ENCODE measurements at regions not wholly inside any gene's neighbourhood (a gene's known extent, or its start where the extent isn't known, plus 50 kb on each side); places are given as distances from the start of the nearest gene placed in this dataset.
"Not testable (repeated sequence)": the region's sequence is repeated elsewhere in the genome, so short reads cannot be mapped to it uniquely, and the experiment has no call there.

DNA sequence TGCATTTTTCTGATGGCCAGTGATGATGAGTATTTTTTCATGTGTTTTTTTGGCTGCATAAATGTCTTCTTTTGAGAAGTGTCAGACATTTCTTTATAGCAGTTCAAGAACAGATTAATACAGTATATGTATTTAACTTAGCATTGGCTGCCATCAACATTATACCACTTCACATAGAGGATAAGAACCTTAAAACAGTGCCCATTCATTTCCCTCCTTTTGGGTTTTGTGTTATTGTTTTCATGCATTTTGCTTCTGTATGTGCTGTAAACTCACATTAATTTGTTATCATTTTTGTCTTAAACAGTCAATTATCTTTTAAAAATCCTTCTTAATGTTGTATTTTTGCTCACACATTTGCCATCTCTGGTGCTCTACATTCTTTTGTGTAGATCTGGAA lies 381.6 kb upstream of the DEFB115 start:
- H3K4me3 ChIP-seq (ENCODE audit: low read length); H3K4me2 ChIP-seq (ENCODE audit: low read length); H3K27ac ChIP-seq (ENCODE audit: low read length); H3K9me3 ChIP-seq (ENCODE audit: insufficient read depth, low read length); H3K4me1 ChIP-seq (ENCODE audit: low read length); H4K20me1 ChIP-seq (ENCODE audit: insufficient read depth, low read length); H3K27me3 ChIP-seq (ENCODE audit: low read depth, low read length); H3K9ac ChIP-seq (ENCODE audit: low read length); H3K79me2 ChIP-seq (ENCODE audit: low read length); H2AFZ ChIP-seq (ENCODE audit: low read depth, low read length); H3K36me3 ChIP-seq (replicated peaks; ENCODE audit: low read depth, low read length): not testable (repeated sequence)

DNA sequence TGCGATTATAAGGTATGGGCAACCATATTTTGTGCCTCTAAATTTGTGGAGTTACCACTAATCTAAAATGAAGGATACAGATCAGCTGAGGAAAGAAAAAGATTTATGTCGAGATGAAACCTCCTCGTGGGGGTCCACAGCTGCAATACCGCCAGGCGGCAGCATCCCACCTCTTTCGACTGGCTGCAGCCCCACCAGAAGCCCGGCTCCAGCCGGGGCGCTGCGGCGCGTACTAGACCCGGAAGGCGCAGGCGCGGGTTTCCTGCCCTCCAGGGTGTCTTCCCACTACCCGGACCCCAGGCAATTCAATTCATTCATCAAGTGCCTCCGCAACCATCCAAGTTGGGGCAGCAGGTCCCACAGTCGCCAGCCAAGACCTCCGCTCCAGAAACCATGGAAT lies 366.1 kb upstream of the DEFB115 start:
- not testable (repeated sequence) for H3K9ac ChIP-seq (ENCODE audit: low read length); H3K4me3 ChIP-seq (ENCODE audit: low read length); H3K4me1 ChIP-seq (ENCODE audit: low read length); H3K9me3 ChIP-seq (ENCODE audit: insufficient read depth, low read length); H3K79me2 ChIP-seq (ENCODE audit: low read length); H2AFZ ChIP-seq (ENCODE audit: low read depth, low read length); H3K27me3 ChIP-seq (ENCODE audit: low read depth, low read length); H3K4me2 ChIP-seq (ENCODE audit: low read length); H3K27ac ChIP-seq (ENCODE audit: low read length); H3K36me3 ChIP-seq (replicated peaks; ENCODE audit: low read depth, low read length); H4K20me1 ChIP-seq (ENCODE audit: insufficient read depth, low read length)

DNA sequence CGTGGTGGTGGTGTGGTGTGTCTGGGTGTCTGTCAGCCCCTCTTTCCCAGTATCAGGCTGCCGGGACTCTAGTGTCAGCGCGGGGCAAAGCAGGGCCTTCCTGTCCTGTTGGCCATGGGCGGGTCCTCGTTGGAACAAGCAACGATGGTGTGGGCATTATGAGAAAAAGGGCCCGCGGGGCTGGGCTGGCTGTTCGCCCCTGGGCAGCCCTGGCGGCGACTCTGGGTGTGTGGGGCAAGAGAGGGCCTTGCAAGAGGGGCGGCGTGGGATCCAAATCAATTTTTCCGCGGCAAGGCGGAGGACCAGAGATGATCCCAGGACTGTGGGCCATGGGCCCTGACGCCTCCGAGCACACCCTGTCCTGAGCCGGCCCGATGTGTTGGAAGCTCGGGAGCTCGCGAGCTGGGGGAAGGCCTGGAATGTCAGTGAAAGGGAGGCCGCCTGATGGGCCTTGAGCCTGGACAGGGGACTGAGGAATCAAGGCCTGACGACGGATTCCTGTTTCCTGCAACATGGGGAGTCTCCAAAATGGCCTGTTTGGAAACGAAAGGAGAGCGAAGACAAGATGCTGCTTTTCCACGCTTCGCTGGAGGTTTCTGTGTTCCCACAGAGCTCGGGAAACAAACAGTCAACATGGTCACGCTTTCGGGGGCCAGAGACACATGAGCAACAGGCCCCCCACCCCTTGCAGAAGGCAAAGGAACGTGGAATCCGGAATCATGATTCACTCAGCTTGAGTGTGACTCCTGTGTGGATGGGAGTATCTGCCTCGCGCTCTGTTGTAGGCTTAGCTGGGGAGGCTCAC lies 364.7 kb upstream of the DEFB115 start:
- no peak for TF ChIP-seq EZH2phosphoT487 (IDR thresholded peaks at IDR 0.05; ENCODE audit: low read depth)
- TF ChIP-seq CTCF (IDR thresholded peaks at IDR 0.05; ENCODE audit: low read depth, low read length), result no peak
- Histone ChIP-seq H3K27me3 (ENCODE audit: low read depth, low read length) (no peaks in the 10 kb centered on the region), H3K9me3 (ENCODE audit: insufficient read depth, low read length) (no peaks in the 10 kb centered on the region)

GRCh38 chr20:30893346-30894314 lies 363.8 kb upstream of the DEFB115 start:
- H3K36me3 ChIP-seq (replicated peaks; ENCODE audit: low read depth, low read length); H3K79me2 ChIP-seq (ENCODE audit: low read length); H3K9ac ChIP-seq (ENCODE audit: low read length); H3K27ac ChIP-seq (ENCODE audit: low read length); H3K4me2 ChIP-seq (ENCODE audit: low read length); H3K27me3 ChIP-seq (ENCODE audit: low read depth, low read length); H3K9me3 ChIP-seq (ENCODE audit: insufficient read depth, low read length); H3K4me1 ChIP-seq (ENCODE audit: low read length); H4K20me1 ChIP-seq (ENCODE audit: insufficient read depth, low read length); H2AFZ ChIP-seq (ENCODE audit: low read depth, low read length); H3K4me3 ChIP-seq (ENCODE audit: low read length): not testable (repeated sequence)

More for the DNA sequence above, 364.7 kb upstream of the DEFB115 start:
- Histone ChIP-seq H4K20me1 (ENCODE audit: insufficient read depth, low read length) (no peaks in the 10 kb centered on the region), H2AFZ (ENCODE audit: low read depth, low read length) (no peak overlapping the region), H3K4me1 (ENCODE audit: low read length) (no peaks in the 10 kb centered on the region), H3K4me3 (ENCODE audit: low read length) (no peak overlapping the region), H3K9ac (ENCODE audit: low read length) (no peak overlapping the region), H3K27ac (ENCODE audit: low read length) (no peak overlapping the region), H3K36me3 (replicated peaks; ENCODE audit: low read depth, low read length) (no peaks in the 10 kb centered on the region), H3K4me2 (ENCODE audit: low read length) (no peak overlapping the region), H3K79me2 (ENCODE audit: low read length) (no peaks in the 10 kb centered on the region)

DNA sequence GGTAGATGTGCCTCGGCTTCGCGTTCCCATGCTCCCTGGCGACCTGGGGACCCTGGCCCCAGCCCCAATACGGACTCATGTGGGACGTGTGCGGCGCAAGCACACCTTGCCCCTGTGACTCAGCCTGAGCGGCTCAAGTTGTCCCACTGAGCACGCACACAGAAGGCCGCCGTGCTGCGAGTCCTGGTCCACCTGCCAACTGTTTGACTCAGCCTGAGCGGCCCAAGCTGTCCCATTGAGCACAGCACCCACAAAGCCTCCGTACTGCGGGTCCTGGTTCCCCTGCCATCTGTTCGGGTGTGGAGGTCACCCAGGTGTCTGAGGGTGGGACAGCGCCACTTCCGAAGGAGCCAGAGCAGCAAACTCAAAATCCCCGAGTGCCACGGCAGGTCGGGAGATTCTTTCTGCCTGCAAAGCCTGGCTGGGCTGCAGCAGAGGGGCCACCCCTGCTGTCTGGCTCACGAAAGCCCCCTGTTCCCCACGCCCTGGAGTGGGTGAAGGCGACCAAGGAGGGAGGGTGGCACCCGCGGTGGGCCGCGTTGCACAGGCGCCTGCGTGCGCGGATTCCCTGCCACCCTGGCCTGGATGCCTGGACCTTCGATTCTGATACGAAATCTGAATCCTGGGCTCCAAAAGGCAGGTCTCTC lies 362.6 kb upstream of the DEFB115 start:
- not testable (repeated sequence) for H3K27me3 ChIP-seq (ENCODE audit: low read depth, low read length); H3K4me2 ChIP-seq (ENCODE audit: low read length); H3K9me3 ChIP-seq (ENCODE audit: insufficient read depth, low read length); H3K9ac ChIP-seq (ENCODE audit: low read length); H4K20me1 ChIP-seq (ENCODE audit: insufficient read depth, low read length); H3K27ac ChIP-seq (ENCODE audit: low read length); H3K79me2 ChIP-seq (ENCODE audit: low read length); H2AFZ ChIP-seq (ENCODE audit: low read depth, low read length); H3K36me3 ChIP-seq (replicated peaks; ENCODE audit: low read depth, low read length); H3K4me3 ChIP-seq (ENCODE audit: low read length); H3K4me1 ChIP-seq (ENCODE audit: low read length)

- not testable (repeated sequence) for H3K4me3 ChIP-seq (ENCODE audit: low read length)
These were observed 362.1 kb upstream of the DEFB115 start for GRCh38 chr20:30895354-30895711.

GRCh38 chr20:30899370-30900079 lies 357.9 kb upstream of the DEFB115 start:
- not testable (repeated sequence) for H3K4me1 ChIP-seq (ENCODE audit: low read length); H3K4me3 ChIP-seq (ENCODE audit: low read length); H3K79me2 ChIP-seq (ENCODE audit: low read length); H3K9ac ChIP-seq (ENCODE audit: low read length); H3K27me3 ChIP-seq (ENCODE audit: low read depth, low read length); H3K36me3 ChIP-seq (replicated peaks; ENCODE audit: low read depth, low read length); H3K9me3 ChIP-seq (ENCODE audit: insufficient read depth, low read length); H3K27ac ChIP-seq (ENCODE audit: low read length); H2AFZ ChIP-seq (ENCODE audit: low read depth, low read length); H3K4me2 ChIP-seq (ENCODE audit: low read length); H4K20me1 ChIP-seq (ENCODE audit: insufficient read depth, low read length)

More at GRCh38 chr20:30895354-30895711, 362.1 kb upstream of the DEFB115 start:
- H3K4me2 ChIP-seq (ENCODE audit: low read length); H3K79me2 ChIP-seq (ENCODE audit: low read length); H3K9me3 ChIP-seq (ENCODE audit: insufficient read depth, low read length); H3K9ac ChIP-seq (ENCODE audit: low read length); H4K20me1 ChIP-seq (ENCODE audit: insufficient read depth, low read length); H2AFZ ChIP-seq (ENCODE audit: low read depth, low read length); H3K36me3 ChIP-seq (replicated peaks; ENCODE audit: low read depth, low read length); H3K27ac ChIP-seq (ENCODE audit: low read length); H3K27me3 ChIP-seq (ENCODE audit: low read depth, low read length); H3K4me1 ChIP-seq (ENCODE audit: low read length): not testable (repeated sequence)
